ENCODE measurements at regions not wholly inside any gene's neighbourhood (a gene's known extent, or its start where the extent isn't known, plus 50 kb on each side); places are given as distances from the start of the nearest gene placed in this dataset.

- no peak for TF ChIP-seq EZH2 (IDR thresholded peaks at IDR 0.05; ENCODE audit: insufficient read depth, poor library complexity, severe bottlenecking)
- TF ChIP-seq EZH2phosphoT487 (IDR thresholded peaks at IDR 0.05; ENCODE audit: insufficient read depth, low read depth): no peak
These were observed 208.6 kb downstream of the CAAP1 start for GRCh38 chr9:26684029-26684428.
